ENCODE measurements at regions not wholly inside any gene's neighbourhood (a gene's known extent, or its start where the extent isn't known, plus 50 kb on each side); places are given as distances from the start of the nearest gene placed in this dataset.

DNA sequence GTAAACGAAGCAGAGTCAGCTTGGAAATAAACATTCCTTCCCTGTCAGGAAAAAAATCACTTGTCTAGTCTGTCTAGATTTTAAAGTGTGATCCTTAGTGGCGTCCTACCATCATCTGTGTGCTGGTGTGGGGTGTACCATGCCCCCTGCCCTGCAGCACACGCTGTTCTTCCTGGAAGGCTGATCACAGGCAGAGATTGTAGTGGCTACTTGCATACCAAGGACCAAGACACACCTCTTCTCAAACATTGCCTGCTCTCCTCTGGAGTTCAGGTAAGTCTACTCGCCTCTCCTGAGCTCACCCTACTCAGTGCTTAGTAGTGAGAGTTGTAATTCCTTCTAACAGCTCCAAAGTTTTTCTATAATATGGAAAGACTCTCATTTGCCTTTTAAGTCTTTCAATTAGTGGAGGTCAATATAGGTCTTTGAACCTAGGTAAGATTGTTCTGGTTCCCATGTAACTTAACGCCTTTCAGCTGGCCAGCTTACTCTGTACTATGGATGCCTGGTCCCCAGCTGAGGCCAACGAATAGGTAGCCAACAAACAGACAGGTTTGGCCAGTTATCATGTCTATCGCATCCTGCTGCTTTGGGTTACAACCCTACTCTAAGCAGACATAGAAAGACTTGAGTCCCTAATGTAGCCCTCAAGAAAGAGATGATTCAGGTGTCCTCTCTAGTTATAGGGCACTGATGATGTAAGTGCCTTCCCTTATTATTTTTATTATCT is 55.4 kb downstream of the XCL1 start:
- TF ChIP-seq, protein P1, sequence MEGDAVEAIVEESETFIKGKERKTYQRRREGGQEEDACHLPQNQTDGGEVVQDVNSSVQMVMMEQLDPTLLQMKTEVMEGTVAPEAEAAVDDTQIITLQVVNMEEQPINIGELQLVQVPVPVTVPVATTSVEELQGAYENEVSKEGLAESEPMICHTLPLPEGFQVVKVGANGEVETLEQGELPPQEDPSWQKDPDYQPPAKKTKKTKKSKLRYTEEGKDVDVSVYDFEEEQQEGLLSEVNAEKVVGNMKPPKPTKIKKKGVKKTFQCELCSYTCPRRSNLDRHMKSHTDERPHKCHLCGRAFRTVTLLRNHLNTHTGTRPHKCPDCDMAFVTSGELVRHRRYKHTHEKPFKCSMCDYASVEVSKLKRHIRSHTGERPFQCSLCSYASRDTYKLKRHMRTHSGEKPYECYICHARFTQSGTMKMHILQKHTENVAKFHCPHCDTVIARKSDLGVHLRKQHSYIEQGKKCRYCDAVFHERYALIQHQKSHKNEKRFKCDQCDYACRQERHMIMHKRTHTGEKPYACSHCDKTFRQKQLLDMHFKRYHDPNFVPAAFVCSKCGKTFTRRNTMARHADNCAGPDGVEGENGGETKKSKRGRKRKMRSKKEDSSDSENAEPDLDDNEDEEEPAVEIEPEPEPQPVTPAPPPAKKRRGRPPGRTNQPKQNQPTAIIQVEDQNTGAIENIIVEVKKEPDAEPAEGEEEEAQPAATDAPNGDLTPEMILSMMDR (IDR thresholded peaks at IDR 0.05; ENCODE audit: partially characterized antibody, unreplicated experiment): no peak
- no peak overlapping the region for H3K27ac Mint-ChIP-seq (ENCODE audit: unreplicated experiment)
- H3K27me3 Mint-ChIP-seq (ENCODE audit: unreplicated experiment): peaks cover 2% of the 10 kb centered on the region
- no peak for DNase-seq
- H3K36me3 Mint-ChIP-seq (ENCODE audit: unreplicated experiment): no peaks in the 10 kb centered on the region
- H3K9me3 Mint-ChIP-seq (ENCODE audit: unreplicated experiment): no peaks in the 10 kb centered on the region
- H3K4me3 Mint-ChIP-seq (ENCODE audit: unreplicated experiment): no peak overlapping the region
- peaks cover 6% of the 10 kb centered on the region for H3K4me1 Mint-ChIP-seq (ENCODE audit: low read depth, unreplicated experiment)

DNA sequence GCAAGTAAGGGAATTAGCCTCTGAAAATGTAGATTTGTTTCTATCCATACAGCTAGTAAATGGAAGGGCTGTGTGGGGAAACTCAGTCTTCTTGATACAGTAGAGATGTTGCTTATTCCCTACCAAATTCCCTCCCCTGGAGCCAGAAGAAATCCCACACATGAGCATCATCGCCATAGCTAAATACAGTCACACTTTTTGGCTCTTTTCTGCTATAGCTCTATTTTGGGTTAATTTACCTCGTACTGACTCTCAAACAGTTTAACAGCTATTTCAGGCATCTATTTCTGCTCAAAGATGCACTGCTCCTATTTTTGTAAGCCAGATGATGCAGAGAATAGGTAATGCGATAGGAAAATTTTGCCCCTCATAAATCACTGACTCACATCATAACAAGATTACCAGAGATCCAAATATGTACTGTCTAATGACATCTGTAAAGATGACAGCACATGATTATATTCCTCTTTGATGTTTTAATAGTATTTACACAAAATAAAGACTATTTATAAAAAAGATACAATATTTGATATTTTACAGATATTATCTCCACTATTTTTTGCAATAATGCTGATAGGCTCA is 58.6 kb downstream of the XCL1 start:
- peaks cover 2% of the 10 kb centered on the region for H3K27me3 Mint-ChIP-seq (ENCODE audit: unreplicated experiment)
- TF ChIP-seq, protein P1 (IDR thresholded peaks at IDR 0.05; ENCODE audit: partially characterized antibody, unreplicated experiment): no peak
- H3K36me3 Mint-ChIP-seq (ENCODE audit: unreplicated experiment): no peaks in the 10 kb centered on the region
- H3K27ac Mint-ChIP-seq (ENCODE audit: unreplicated experiment): no peak overlapping the region
- H3K9me3 Mint-ChIP-seq (ENCODE audit: unreplicated experiment): no peaks in the 10 kb centered on the region
- H3K4me3 Mint-ChIP-seq (ENCODE audit: unreplicated experiment): no peak overlapping the region
- peaks cover 11% of the 10 kb centered on the region for H3K4me1 Mint-ChIP-seq (ENCODE audit: low read depth, unreplicated experiment)
- DNase-seq: no peak

DNA sequence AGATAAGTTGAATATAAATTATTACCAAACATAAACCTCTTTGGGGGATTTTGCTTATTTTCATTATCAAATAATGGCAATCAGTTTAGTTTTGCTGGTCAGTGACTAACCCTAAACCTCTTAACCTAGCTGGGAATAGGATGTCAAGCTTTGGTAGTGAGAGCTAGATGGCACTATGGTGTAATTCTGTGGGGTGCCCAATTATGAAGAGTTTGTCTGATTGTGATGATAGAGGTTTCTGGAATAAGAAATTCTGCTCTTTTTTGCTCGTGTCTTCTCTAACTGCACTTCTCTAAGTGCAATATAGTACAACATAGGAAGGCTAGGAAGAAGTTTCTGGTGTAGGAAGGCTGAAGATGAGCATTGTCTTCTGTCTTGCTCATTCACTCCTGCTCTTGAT is 59.8 kb downstream of the XCL1 start:
- no peak for DNase-seq
- Mint-ChIP-seq H3K4me3 (ENCODE audit: unreplicated experiment) (no peak overlapping the region), H3K36me3 (ENCODE audit: unreplicated experiment) (no peaks in the 10 kb centered on the region), H3K27me3 (ENCODE audit: unreplicated experiment) (no peaks in the 10 kb centered on the region), H3K27ac (ENCODE audit: unreplicated experiment) (no peak overlapping the region), H3K4me1 (ENCODE audit: low read depth, unreplicated experiment) (peaks cover 11% of the 10 kb centered on the region), H3K9me3 (ENCODE audit: unreplicated experiment) (no peaks in the 10 kb centered on the region)
- TF ChIP-seq, protein P1 (IDR thresholded peaks at IDR 0.05; ENCODE audit: partially characterized antibody, unreplicated experiment): no peak

DNA sequence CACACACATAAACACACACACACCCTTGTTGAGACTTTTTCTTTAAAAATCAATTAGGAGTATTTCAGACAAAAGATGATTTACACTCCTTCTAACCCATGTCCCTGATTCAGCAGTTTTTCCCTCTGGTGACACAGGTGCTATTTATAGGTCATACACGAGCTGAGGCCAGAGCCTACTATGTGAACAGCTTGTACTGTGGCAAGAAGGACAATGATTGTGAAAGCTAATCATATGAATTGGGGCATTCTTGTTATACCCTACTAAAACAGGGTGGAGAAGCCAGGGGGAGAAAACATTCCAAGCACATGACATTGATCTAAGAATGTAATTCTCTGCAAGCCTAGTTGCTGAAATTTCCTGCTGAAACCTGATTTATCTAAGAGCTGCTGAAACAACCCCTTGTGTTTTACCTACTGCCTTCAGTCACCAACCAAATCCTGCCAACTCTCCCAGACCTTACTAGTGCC is 60.3 kb downstream of the XCL1 start:
- TF ChIP-seq, protein P1 (IDR thresholded peaks at IDR 0.05; ENCODE audit: partially characterized antibody, unreplicated experiment): no peak
- no peaks in the 10 kb centered on the region for H3K36me3 Mint-ChIP-seq (ENCODE audit: unreplicated experiment)
- no peak overlapping the region for H3K27ac Mint-ChIP-seq (ENCODE audit: unreplicated experiment)
- no peaks in the 10 kb centered on the region for H3K9me3 Mint-ChIP-seq (ENCODE audit: unreplicated experiment)
- no peak overlapping the region for H3K4me3 Mint-ChIP-seq (ENCODE audit: unreplicated experiment)
- peaks cover 11% of the 10 kb centered on the region for H3K4me1 Mint-ChIP-seq (ENCODE audit: low read depth, unreplicated experiment)
- DNase-seq: no peak
- H3K27me3 Mint-ChIP-seq (ENCODE audit: unreplicated experiment): no peaks in the 10 kb centered on the region

DNA sequence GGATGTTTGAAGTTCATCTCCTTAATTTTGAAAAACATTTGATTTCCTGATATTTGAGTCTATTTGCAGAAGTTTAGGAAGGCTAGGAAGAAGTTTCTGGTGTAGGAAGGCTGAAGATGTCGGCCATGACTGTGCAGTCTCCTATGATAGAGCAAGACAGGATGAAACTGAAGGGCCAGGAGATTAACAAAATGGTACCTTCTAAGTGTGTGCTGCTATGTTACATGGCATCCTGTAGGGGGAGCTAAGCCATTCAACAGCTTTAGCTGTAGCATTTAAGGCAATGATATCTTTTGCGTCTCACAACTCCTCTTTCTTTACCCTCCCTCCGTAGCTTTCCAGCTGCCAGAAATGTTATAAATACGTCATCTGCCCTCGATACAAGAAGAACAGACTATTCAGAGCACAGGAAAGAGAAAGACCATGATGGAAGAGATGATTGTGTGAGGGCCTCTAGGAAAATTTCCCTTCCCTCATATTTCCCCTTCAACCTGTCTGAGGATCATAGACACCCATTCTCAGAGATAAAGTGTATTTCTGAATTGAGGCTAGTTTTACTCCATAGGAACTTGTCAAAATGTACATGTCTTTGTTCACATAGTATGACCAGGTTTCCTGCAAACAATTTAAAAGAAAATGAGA is 61.1 kb downstream of the XCL1 start:
- peaks cover 11% of the 10 kb centered on the region for H3K4me1 Mint-ChIP-seq (ENCODE audit: low read depth, unreplicated experiment)
- no peaks in the 10 kb centered on the region for H3K27me3 Mint-ChIP-seq (ENCODE audit: unreplicated experiment)
- TF ChIP-seq, protein P1 (IDR thresholded peaks at IDR 0.05; ENCODE audit: partially characterized antibody, unreplicated experiment): peak; percentile 77
- no peak overlapping the region for H3K27ac Mint-ChIP-seq (ENCODE audit: unreplicated experiment)
- H3K9me3 Mint-ChIP-seq (ENCODE audit: unreplicated experiment): no peaks in the 10 kb centered on the region
- no peaks in the 10 kb centered on the region for H3K36me3 Mint-ChIP-seq (ENCODE audit: unreplicated experiment)
- DNase-seq: no peak
- H3K4me3 Mint-ChIP-seq (ENCODE audit: unreplicated experiment): no peak overlapping the region

Data from glutamatergic neuron (in vitro differentiated cells).